ENCODE measurements at regions not wholly inside any gene's neighbourhood (a gene's known extent, or its start where the extent isn't known, plus 50 kb on each side); places are given as distances from the start of the nearest gene placed in this dataset.

- Histone ChIP-seq H3K4me1 (ENCODE audit: control insufficient read depth, insufficient read depth, low read length, unreplicated experiment) (no peaks in the 10 kb centered on the region), H3K4me3 (ENCODE audit: low read depth, low read length) (no peak overlapping the region), H3K36me3 (ENCODE audit: insufficient read depth, low read length) (no peaks in the 10 kb centered on the region), H3K79me2 (ENCODE audit: control insufficient read depth, insufficient read depth, low read length, unreplicated experiment) (no peaks in the 10 kb centered on the region), H3K27me3 (ENCODE audit: insufficient read depth, low read length) (no peaks in the 10 kb centered on the region), H2AFZ (ENCODE audit: low read length, unreplicated experiment) (no peak overlapping the region), H3K27ac (ENCODE audit: low read depth, low read length) (no peak overlapping the region)
Measured at GRCh38 chr5:38772471-38772870, 73.3 kb upstream of the OSMR start.

GRCh38 chr5:38775218-38775840 is 70.5 kb upstream of the OSMR start:
- Histone ChIP-seq H3K4me3 (ENCODE audit: low read depth, low read length) (no peak overlapping the region), H3K79me2 (ENCODE audit: control insufficient read depth, insufficient read depth, low read length, unreplicated experiment) (no peaks in the 10 kb centered on the region), H2AFZ (ENCODE audit: low read length, unreplicated experiment) (no peak overlapping the region), H3K4me1 (ENCODE audit: control insufficient read depth, insufficient read depth, low read length, unreplicated experiment) (peaks cover 4% of the 10 kb centered on the region), H3K36me3 (ENCODE audit: insufficient read depth, low read length) (no peaks in the 10 kb centered on the region), H3K27ac (ENCODE audit: low read depth, low read length) (no peak overlapping the region), H3K27me3 (ENCODE audit: insufficient read depth, low read length) (no peaks in the 10 kb centered on the region)

GRCh38 chr5:38776149-38776896 is 69.5 kb upstream of the OSMR start:
- Histone ChIP-seq H3K4me3 (ENCODE audit: low read depth, low read length) (no peak overlapping the region), H2AFZ (ENCODE audit: low read length, unreplicated experiment) (no peak overlapping the region), H3K4me1 (ENCODE audit: control insufficient read depth, insufficient read depth, low read length, unreplicated experiment) (peaks cover 14% of the 10 kb centered on the region), H3K79me2 (ENCODE audit: control insufficient read depth, insufficient read depth, low read length, unreplicated experiment) (no peaks in the 10 kb centered on the region), H3K36me3 (ENCODE audit: insufficient read depth, low read length) (no peaks in the 10 kb centered on the region), H3K27me3 (ENCODE audit: insufficient read depth, low read length) (no peaks in the 10 kb centered on the region), H3K27ac (ENCODE audit: low read depth, low read length) (no peak overlapping the region)

GRCh38 chr5:38777111-38777510 is 68.7 kb upstream of the OSMR start:
- H3K27ac ChIP-seq (ENCODE audit: low read depth, low read length) = no peak overlapping the region
- H3K4me3 ChIP-seq (ENCODE audit: low read depth, low read length) = no peak overlapping the region
- no peak overlapping the region for H2AFZ ChIP-seq (ENCODE audit: low read length, unreplicated experiment)
- H3K27me3 ChIP-seq (ENCODE audit: insufficient read depth, low read length) = no peaks in the 10 kb centered on the region
- H3K36me3 ChIP-seq (ENCODE audit: insufficient read depth, low read length) = no peaks in the 10 kb centered on the region
- H3K4me1 ChIP-seq (ENCODE audit: control insufficient read depth, insufficient read depth, low read length, unreplicated experiment) = peaks cover 22% of the 10 kb centered on the region
- H3K79me2 ChIP-seq (ENCODE audit: control insufficient read depth, insufficient read depth, low read length, unreplicated experiment) = no peaks in the 10 kb centered on the region

GRCh38 chr5:38780316-38780715 is 65.5 kb upstream of the OSMR start:
- Histone ChIP-seq H3K4me1 (ENCODE audit: control insufficient read depth, insufficient read depth, low read length, unreplicated experiment) (peaks cover 41% of the 10 kb centered on the region), H3K4me3 (ENCODE audit: low read depth, low read length) (no peak overlapping the region), H3K27me3 (ENCODE audit: insufficient read depth, low read length) (no peaks in the 10 kb centered on the region), H3K36me3 (ENCODE audit: insufficient read depth, low read length) (no peaks in the 10 kb centered on the region), H3K27ac (ENCODE audit: low read depth, low read length) (peak overlapping the region; percentile 12; the same call in 1 of the 2 replicates), H3K79me2 (ENCODE audit: control insufficient read depth, insufficient read depth, low read length, unreplicated experiment) (no peaks in the 10 kb centered on the region), H2AFZ (ENCODE audit: low read length, unreplicated experiment) (no peak overlapping the region)

GRCh38 chr5:38780945-38781344 is 64.9 kb upstream of the OSMR start:
- H2AFZ ChIP-seq (ENCODE audit: low read length, unreplicated experiment) = no peak overlapping the region
- no peaks in the 10 kb centered on the region for H3K27me3 ChIP-seq (ENCODE audit: insufficient read depth, low read length)
- peak overlapping the region; percentile 12; the same call in 1 of the 2 replicates for H3K27ac ChIP-seq (ENCODE audit: low read depth, low read length)
- no peaks in the 10 kb centered on the region for H3K79me2 ChIP-seq (ENCODE audit: control insufficient read depth, insufficient read depth, low read length, unreplicated experiment)
- peaks cover 41% of the 10 kb centered on the region for H3K4me1 ChIP-seq (ENCODE audit: control insufficient read depth, insufficient read depth, low read length, unreplicated experiment)
- H3K4me3 ChIP-seq (ENCODE audit: low read depth, low read length) = no peak overlapping the region
- no peaks in the 10 kb centered on the region for H3K36me3 ChIP-seq (ENCODE audit: insufficient read depth, low read length)

- peak overlapping the region; percentile 75 for H2AFZ ChIP-seq (ENCODE audit: low read length, unreplicated experiment)
- H3K27ac ChIP-seq (ENCODE audit: low read depth, low read length) = peak overlapping the region; percentile 94
- no peaks in the 10 kb centered on the region for H3K36me3 ChIP-seq (ENCODE audit: insufficient read depth, low read length)
- peaks cover 41% of the 10 kb centered on the region for H3K4me1 ChIP-seq (ENCODE audit: control insufficient read depth, insufficient read depth, low read length, unreplicated experiment)
- H3K27me3 ChIP-seq (ENCODE audit: insufficient read depth, low read length) = no peaks in the 10 kb centered on the region
- peak overlapping the region; percentile 31; the same call in 1 of the 2 replicates for H3K4me3 ChIP-seq (ENCODE audit: low read depth, low read length)
- H3K79me2 ChIP-seq (ENCODE audit: control insufficient read depth, insufficient read depth, low read length, unreplicated experiment) = no peaks in the 10 kb centered on the region
Measured at GRCh38 chr5:38782180-38782835, 63.5 kb upstream of the OSMR start.

- Histone ChIP-seq H3K4me3 (ENCODE audit: low read depth, low read length) (peak overlapping the region; percentile 31), H3K27ac (ENCODE audit: low read depth, low read length) (peak overlapping the region; percentile 94), H3K36me3 (ENCODE audit: insufficient read depth, low read length) (no peaks in the 10 kb centered on the region)
Measured at GRCh38 chr5:38783011-38783561, 62.7 kb upstream of the OSMR start.

GRCh38 chr5:38789134-38789533 is 56.7 kb upstream of the OSMR start:
- Histone ChIP-seq H3K27ac (ENCODE audit: low read depth, low read length) (no peak overlapping the region), H3K36me3 (ENCODE audit: insufficient read depth, low read length) (no peaks in the 10 kb centered on the region), H3K4me1 (ENCODE audit: control insufficient read depth, insufficient read depth, low read length, unreplicated experiment) (peaks cover under 1% of the 10 kb centered on the region), H3K27me3 (ENCODE audit: insufficient read depth, low read length) (no peaks in the 10 kb centered on the region), H3K79me2 (ENCODE audit: control insufficient read depth, insufficient read depth, low read length, unreplicated experiment) (no peaks in the 10 kb centered on the region), H3K4me3 (ENCODE audit: low read depth, low read length) (no peak overlapping the region), H2AFZ (ENCODE audit: low read length, unreplicated experiment) (no peak overlapping the region)

More at GRCh38 chr5:38783011-38783561, 62.7 kb upstream of the OSMR start:
- Histone ChIP-seq H3K27me3 (ENCODE audit: insufficient read depth, low read length) (no peaks in the 10 kb centered on the region), H3K4me1 (ENCODE audit: control insufficient read depth, insufficient read depth, low read length, unreplicated experiment) (peaks cover 41% of the 10 kb centered on the region), H2AFZ (ENCODE audit: low read length, unreplicated experiment) (peak overlapping the region; percentile 75), H3K79me2 (ENCODE audit: control insufficient read depth, insufficient read depth, low read length, unreplicated experiment) (no peaks in the 10 kb centered on the region)

- Histone ChIP-seq H3K4me3 (ENCODE audit: low read depth, low read length) (no peak overlapping the region), H3K79me2 (ENCODE audit: control insufficient read depth, insufficient read depth, low read length, unreplicated experiment) (no peaks in the 10 kb centered on the region), H3K27me3 (ENCODE audit: insufficient read depth, low read length) (no peaks in the 10 kb centered on the region), H2AFZ (ENCODE audit: low read length, unreplicated experiment) (no peak overlapping the region), H3K27ac (ENCODE audit: low read depth, low read length) (no peak overlapping the region), H3K36me3 (ENCODE audit: insufficient read depth, low read length) (no peaks in the 10 kb centered on the region), H3K4me1 (ENCODE audit: control insufficient read depth, insufficient read depth, low read length, unreplicated experiment) (no peaks in the 10 kb centered on the region)
Measured at GRCh38 chr5:38789777-38790176, 56.0 kb upstream of the OSMR start.
